A673 (cell line): ENCODE measurements at regions not wholly inside any gene's neighbourhood (a gene's known extent, or its start where the extent isn't known, plus 50 kb on each side); places are given as distances from the start of the nearest gene placed in this dataset.

Experiments
- BruUV-seq: library from RNA; stranded (reverse); fragments of 400-500 nt; replicated peaks from 2 replicates; lab custom pipeline; 2021; lab: Mats Ljungman, UMichigan
- CTCF ChIA-PET: fragments of 300-600 bp; sonication (Branson Sonifier 250); formaldehyde crosslinking; loops from one replicate; lab custom pipeline; 2022; ENCODE audit warnings: antibody characterized with exemption; lab: Charles Lee
- POLR2A ChIA-PET: fragments of 300-600 bp; sonication (Branson Sonifier 250); formaldehyde crosslinking; loops from one replicate; lab custom pipeline; 2022; ENCODE audit warnings: antibody characterized with exemption; ENCODE audit not compliant: low non-redundant PET; lab: Charles Lee
- DNase-seq: peaks from one replicate; pipeline ENCODE4 v3.0.0-alpha.2; 2015; ENCODE audit warnings: low spot score
- H3K27ac ChIP-seq: fragments of 200-600 bp; sonication (generic); 2 replicates; pipeline ENCODE4 v1.5.1; 2016; ENCODE audit warnings: mixed run types, low read depth, mild to moderate bottlenecking, mixed read lengths, antibody characterized with exemption, low read length; ENCODE audit not compliant: poor library complexity, severe bottlenecking
- H3K27me3 ChIP-seq: fragments of 200-600 bp; sonication (generic); replicated peaks from 2 replicates; pipeline ENCODE4 v1.6.1; 2017; ENCODE audit warnings: mixed run types, low read depth, mild to moderate bottlenecking, mixed read lengths, antibody characterized with exemption, low read length; ENCODE audit not compliant: insufficient read depth, poor library complexity
- H3K36me3 ChIP-seq: fragments of 200-600 bp; sonication (generic); 2 replicates; pipeline ENCODE4 v1.6.1; 2016; ENCODE audit warnings: mixed run types, mild to moderate bottlenecking, mixed read lengths, antibody characterized with exemption, low read length; ENCODE audit not compliant: insufficient read depth, poor library complexity, severe bottlenecking
- H3K4me1 ChIP-seq: fragments of 200-600 bp; sonication (generic); 2 replicates; pipeline ENCODE4 v1.6.1; 2017; ENCODE audit warnings: mixed run types, mild to moderate bottlenecking, mixed read lengths, antibody characterized with exemption, low read length; ENCODE audit not compliant: insufficient read depth, poor library complexity, severe bottlenecking
- H3K4me3 ChIP-seq: fragments of 200-600 bp; sonication (generic); 2 replicates; pipeline ENCODE4 v1.5.1; 2016; ENCODE audit warnings: low read depth, mixed run types, mild to moderate bottlenecking, mixed read lengths, low read length; ENCODE audit not compliant: poor library complexity, severe bottlenecking
- H3K9me3 ChIP-seq: fragments of 200-600 bp; sonication (generic); 2 replicates; pipeline ENCODE4 v1.6.1; 2016; ENCODE audit warnings: mixed run types, low read depth, mild to moderate bottlenecking, mixed read lengths, antibody characterized with exemption, low read length; ENCODE audit not compliant: poor library complexity, severe bottlenecking
- CTCF ChIP-seq: fragments of 300-800, 200-600 bp; sonication (generic); conservative IDR thresholded peaks from 2 replicates; pipeline ENCODE4 v1.5.1; 2017; ENCODE audit warnings: low read depth, mild to moderate bottlenecking, antibody characterized with exemption, low read length, moderate library complexity, mixed read lengths
- EZH2 ChIP-seq: fragments of 200-600 bp; sonication (generic); IDR thresholded peaks from 2 replicates; pipeline ENCODE4 v1.6.1; 2017; ENCODE audit warnings: borderline replicate concordance, low read depth, mild to moderate bottlenecking, mixed read lengths, antibody characterized with exemption, low read length; ENCODE audit not compliant: poor library complexity, severe bottlenecking
- intact Hi-C: fragments of 100-400 bp; cut with micrococcal nuclease; formaldehyde crosslinking; loops from one replicate; pipeline ENCODE4 v1.10.0; 2022; ENCODE audit not compliant: unreplicated experiment

- intact Hi-C loops = no loop called here
- Histone ChIP-seq H3K4me3 (no peak overlapping the region), H3K27ac (no peak overlapping the region), H3K36me3 (no peaks in the 10 kb centered on the region), H3K4me1 (peaks cover 6% of the 10 kb centered on the region), H3K27me3 (no peaks in the 10 kb centered on the region), H3K9me3 (peaks cover 5% of the 10 kb centered on the region)
- no peak for DNase-seq
- ChIA-PET CTCF (no interaction called here), POLR2A (no interaction called here)
- no TSS peak for BruUV-seq
- TF ChIP-seq EZH2 (no peak), CTCF (peak; percentile 32; the same call in 1 of the 2 replicates)
Observed at GRCh38 chr7:157467496-157468212, 130.8 kb downstream of the DNAJB6 start.

DNA sequence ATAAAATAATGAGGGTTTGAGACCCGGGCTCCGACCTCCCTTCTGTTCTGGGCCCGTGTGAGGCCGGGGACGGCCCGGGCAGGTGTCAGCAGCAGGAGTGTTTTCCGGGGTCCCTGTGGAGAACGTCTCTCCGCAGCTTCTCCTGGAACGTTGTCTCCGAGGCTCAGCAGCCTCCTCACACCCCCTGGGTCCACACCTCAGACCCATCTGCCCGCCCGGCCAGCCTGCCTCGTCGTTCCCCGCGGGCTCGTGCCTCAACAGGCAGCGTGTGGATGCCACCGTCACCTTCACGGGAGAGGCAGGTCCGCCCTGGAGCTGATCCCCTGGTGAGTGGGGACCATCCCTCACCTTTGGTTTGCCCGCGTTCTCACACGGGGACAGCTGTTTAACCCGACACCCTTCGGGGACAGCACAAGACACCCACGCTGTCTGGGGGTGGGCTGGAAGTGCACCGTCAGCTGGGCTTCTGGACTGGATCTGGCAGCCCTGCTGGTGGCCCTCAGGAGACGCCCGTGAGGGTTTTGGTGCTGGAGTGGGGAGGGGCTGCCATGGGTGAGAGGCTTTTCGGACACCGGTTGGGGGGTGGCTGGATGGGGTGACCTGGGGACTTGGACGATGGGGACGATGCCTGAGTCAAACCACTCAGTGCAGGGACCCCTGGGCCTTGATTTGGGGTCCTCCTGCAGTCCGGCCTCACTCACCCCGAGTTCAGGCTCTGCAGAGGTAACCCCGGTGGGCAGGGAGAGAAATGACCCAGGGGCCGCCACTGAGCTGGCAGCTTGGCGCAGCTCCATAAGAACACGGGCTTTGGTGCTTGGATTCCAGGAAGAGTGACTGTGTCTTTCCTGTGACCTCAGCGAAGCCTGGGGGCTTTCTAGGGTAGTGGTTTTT is 131.7 kb downstream of the DNAJB6 start:
- intact Hi-C loops = no loop called here
- CTCF ChIA-PET = no interaction called here
- TF ChIP-seq CTCF (no peak), EZH2 (no peak)
- Histone ChIP-seq H3K27ac (no peak overlapping the region), H3K36me3 (no peaks in the 10 kb centered on the region), H3K4me3 (no peak overlapping the region), H3K4me1 (peaks cover 6% of the 10 kb centered on the region), H3K27me3 (no peaks in the 10 kb centered on the region), H3K9me3 (peaks cover 13% of the 10 kb centered on the region)
- POLR2A ChIA-PET = no interaction called here
- no TSS peak for BruUV-seq
- DNase-seq = no peak

- Histone ChIP-seq H3K27ac (no peak overlapping the region), H3K4me3 (no peak overlapping the region), H3K36me3 (no peaks in the 10 kb centered on the region), H3K27me3 (no peaks in the 10 kb centered on the region), H3K4me1 (peaks cover 4% of the 10 kb centered on the region), H3K9me3 (peaks cover 19% of the 10 kb centered on the region)
- intact Hi-C loops = no loop called here
- ChIA-PET POLR2A (no interaction called here), CTCF (no interaction called here)
- no peak for TF ChIP-seq CTCF
- no peak for TF ChIP-seq EZH2
- DNase-seq = no peak
- no TSS peak for BruUV-seq
Observed at GRCh38 chr7:157469181-157470016, 132.6 kb downstream of the DNAJB6 start.
